Activated naive CD4-positive, alpha-beta T cell treated with anti-CD3 and anti-CD28 coated beads, Interleukin-2, amount 50 U/mL, for 24 hours (primary cell): ENCODE measurements at regions not wholly inside any gene's neighbourhood (a gene's known extent, or its start where the extent isn't known, plus 50 kb on each side); places are given as distances from the start of the nearest gene placed in this dataset.
"Not testable (repeated sequence)": the region's sequence is repeated elsewhere in the genome, so short reads cannot be mapped to it uniquely, and the experiment has no call there.

Experiments
- H3K27ac Mint-ChIP-seq: one replicate; pipeline ENCODE4 v1.8.0; 2021; ENCODE audit warnings: mild to moderate bottlenecking, mixed read lengths
- H3K27me3 Mint-ChIP-seq: one replicate; pipeline ENCODE4 v1.8.0; 2021; ENCODE audit warnings: mixed read lengths
- H3K36me3 Mint-ChIP-seq: one replicate; pipeline ENCODE4 v1.8.0; 2021; ENCODE audit warnings: mixed read lengths
- H3K4me1 Mint-ChIP-seq: one replicate; pipeline ENCODE4 v1.8.0; 2021; ENCODE audit warnings: mixed read lengths
- H3K4me3 Mint-ChIP-seq: one replicate; pipeline ENCODE4 v1.8.0; 2021; ENCODE audit warnings: mild to moderate bottlenecking, mixed read lengths
- H3K9me3 Mint-ChIP-seq: one replicate; pipeline ENCODE4 v1.8.0; 2021; ENCODE audit warnings: mixed read lengths

GRCh38 chr1:148432318-148432717 is 50.8 kb downstream of the PPIAL4G start:
- peak overlapping the region; percentile 57 for H3K27ac Mint-ChIP-seq

GRCh38 chr1:148429856-148430255 is 53.2 kb downstream of the PPIAL4G start:
- Mint-ChIP-seq H3K27ac (peak overlapping the region; percentile 77), H3K4me1 (peaks cover 85% of the 10 kb centered on the region), H3K36me3 (peaks cover 44% of the 10 kb centered on the region)
- H3K27me3 Mint-ChIP-seq, H3K4me3 Mint-ChIP-seq, H3K9me3 Mint-ChIP-seq: not testable (repeated sequence)

More at GRCh38 chr1:148432318-148432717, 50.8 kb downstream of the PPIAL4G start:
- H3K4me3 Mint-ChIP-seq, H3K9me3 Mint-ChIP-seq, H3K27me3 Mint-ChIP-seq: not testable (repeated sequence)
- H3K36me3 Mint-ChIP-seq: peaks cover 31% of the 10 kb centered on the region
- peaks cover 81% of the 10 kb centered on the region for H3K4me1 Mint-ChIP-seq

GRCh38 chr1:148426940-148427611 is 56.0 kb downstream of the PPIAL4G start:
- Mint-ChIP-seq H3K36me3 (peaks cover 39% of the 10 kb centered on the region), H3K4me1 (peaks cover 91% of the 10 kb centered on the region), H3K27ac (peak overlapping the region; percentile 76)
- H3K9me3 Mint-ChIP-seq, H3K27me3 Mint-ChIP-seq, H3K4me3 Mint-ChIP-seq: not testable (repeated sequence)

- peaks cover 87% of the 10 kb centered on the region for H3K4me1 Mint-ChIP-seq
- peaks cover 39% of the 10 kb centered on the region for H3K36me3 Mint-ChIP-seq
- H3K27ac Mint-ChIP-seq: peak overlapping the region; percentile 76
Measured at GRCh38 chr1:148426385-148426784, 56.7 kb downstream of the PPIAL4G start.

GRCh38 chr1:148424143-148425003 is 58.7 kb downstream of the PPIAL4G start:
- peaks cover 32% of the 10 kb centered on the region for H3K36me3 Mint-ChIP-seq
- H3K27ac Mint-ChIP-seq: peak overlapping the region; percentile 23
- H3K27me3 Mint-ChIP-seq, H3K9me3 Mint-ChIP-seq, H3K4me3 Mint-ChIP-seq: not testable (repeated sequence)
- peaks cover 73% of the 10 kb centered on the region for H3K4me1 Mint-ChIP-seq

More at GRCh38 chr1:148426385-148426784, 56.7 kb downstream of the PPIAL4G start:
- not testable (repeated sequence) for H3K4me3 Mint-ChIP-seq, H3K9me3 Mint-ChIP-seq, H3K27me3 Mint-ChIP-seq

GRCh38 chr1:148422921-148423320 is 60.2 kb downstream of the PPIAL4G start:
- Mint-ChIP-seq H3K4me1 (peaks cover 66% of the 10 kb centered on the region), H3K36me3 (peaks cover 21% of the 10 kb centered on the region)
- H3K27me3 Mint-ChIP-seq, H3K4me3 Mint-ChIP-seq, H3K9me3 Mint-ChIP-seq, H3K27ac Mint-ChIP-seq: not testable (repeated sequence)

- H3K27me3 Mint-ChIP-seq, H3K27ac Mint-ChIP-seq, H3K9me3 Mint-ChIP-seq, H3K36me3 Mint-ChIP-seq, H3K4me3 Mint-ChIP-seq: not testable (repeated sequence)
- peaks cover 17% of the 10 kb centered on the region for H3K4me1 Mint-ChIP-seq
Measured at GRCh38 chr1:148417241-148417640, 65.9 kb downstream of the PPIAL4G start.

GRCh38 chr1:148413385-148413784 is 69.7 kb downstream of the PPIAL4G start:
- not testable (repeated sequence) for H3K4me3 Mint-ChIP-seq, H3K27ac Mint-ChIP-seq

GRCh38 chr1:148404786-148405568 is 78.1 kb downstream of the PPIAL4G start:
- Mint-ChIP-seq H3K4me1 (peaks cover 32% of the 10 kb centered on the region), H3K27ac (peak overlapping the region; percentile 59)
- H3K27me3 Mint-ChIP-seq, H3K36me3 Mint-ChIP-seq, H3K9me3 Mint-ChIP-seq, H3K4me3 Mint-ChIP-seq: not testable (repeated sequence)

More at GRCh38 chr1:148413385-148413784, 69.7 kb downstream of the PPIAL4G start:
- not testable (repeated sequence) for H3K27me3 Mint-ChIP-seq, H3K4me1 Mint-ChIP-seq, H3K9me3 Mint-ChIP-seq
- peaks cover 11% of the 10 kb centered on the region for H3K36me3 Mint-ChIP-seq

GRCh38 chr1:148403925-148404324 is 79.2 kb downstream of the PPIAL4G start:
- peak overlapping the region; percentile 70 for H3K4me3 Mint-ChIP-seq
- H3K9me3 Mint-ChIP-seq, H3K36me3 Mint-ChIP-seq, H3K27me3 Mint-ChIP-seq: not testable (repeated sequence)
- H3K27ac Mint-ChIP-seq: peak overlapping the region; percentile 83
- peaks cover 38% of the 10 kb centered on the region for H3K4me1 Mint-ChIP-seq

- H3K27ac Mint-ChIP-seq: peak overlapping the region; percentile 99
- H3K9me3 Mint-ChIP-seq, H3K27me3 Mint-ChIP-seq, H3K36me3 Mint-ChIP-seq: not testable (repeated sequence)
- H3K4me3 Mint-ChIP-seq: peak overlapping the region; percentile 92
- peaks cover 39% of the 10 kb centered on the region for H3K4me1 Mint-ChIP-seq
Measured at GRCh38 chr1:148403085-148403456, 80.0 kb downstream of the PPIAL4G start.

- H3K4me1 Mint-ChIP-seq: peaks cover 39% of the 10 kb centered on the region
- H3K27ac Mint-ChIP-seq: peak overlapping the region; percentile 99
- not testable (repeated sequence) for H3K36me3 Mint-ChIP-seq, H3K9me3 Mint-ChIP-seq, H3K27me3 Mint-ChIP-seq
- peak overlapping the region; percentile 92 for H3K4me3 Mint-ChIP-seq
Measured at GRCh38 chr1:148402152-148403084, 80.7 kb downstream of the PPIAL4G start.

- not testable (repeated sequence) for H3K9me3 Mint-ChIP-seq, H3K36me3 Mint-ChIP-seq, H3K4me3 Mint-ChIP-seq, H3K27me3 Mint-ChIP-seq, H3K27ac Mint-ChIP-seq
- peaks cover 33% of the 10 kb centered on the region for H3K4me1 Mint-ChIP-seq
Measured at GRCh38 chr1:148397516-148397915, 85.6 kb downstream of the PPIAL4G start.

GRCh38 chr1:148392505-148392904 is 90.6 kb downstream of the PPIAL4G start:
- not testable (repeated sequence) for H3K36me3 Mint-ChIP-seq, H3K4me3 Mint-ChIP-seq, H3K27me3 Mint-ChIP-seq, H3K9me3 Mint-ChIP-seq
- Mint-ChIP-seq H3K4me1 (peaks cover 40% of the 10 kb centered on the region), H3K27ac (peak overlapping the region; percentile 48)

GRCh38 chr1:148391323-148391722 is 91.8 kb downstream of the PPIAL4G start:
- H3K27me3 Mint-ChIP-seq, H3K36me3 Mint-ChIP-seq, H3K9me3 Mint-ChIP-seq, H3K4me3 Mint-ChIP-seq: not testable (repeated sequence)
- peaks cover 38% of the 10 kb centered on the region for H3K4me1 Mint-ChIP-seq
- H3K27ac Mint-ChIP-seq: peak overlapping the region; percentile 41
